ENCODE measurements at regions not wholly inside any gene's neighbourhood (a gene's known extent, or its start where the extent isn't known, plus 50 kb on each side); places are given as distances from the start of the nearest gene placed in this dataset.

GRCh38 chr18:57278933-57279332 is 73.4 kb upstream of the ST8SIA3 start:
- no peak for DNase-seq
- Histone ChIP-seq H3K27me3 (no peaks in the 10 kb centered on the region), H3K9me3 (no peaks in the 10 kb centered on the region)

GRCh38 chr18:57281519-57281918 is 70.8 kb upstream of the ST8SIA3 start:
- H3K9me3 ChIP-seq, result no peaks in the 10 kb centered on the region
- no peaks in the 10 kb centered on the region for H3K36me3 ChIP-seq
- DNase-seq, result no peak
- H3K27me3 ChIP-seq, result no peaks in the 10 kb centered on the region
- no peak overlapping the region for H3K4me3 ChIP-seq

More at GRCh38 chr18:57278933-57279332, 73.4 kb upstream of the ST8SIA3 start:
- Histone ChIP-seq H3K4me3 (no peak overlapping the region), H3K36me3 (no peaks in the 10 kb centered on the region)

GRCh38 chr18:57286949-57287348 is 65.4 kb upstream of the ST8SIA3 start:
- H3K4me3 ChIP-seq, result no peak overlapping the region
- no peaks in the 10 kb centered on the region for H3K9me3 ChIP-seq
- no peak for DNase-seq
- no peaks in the 10 kb centered on the region for H3K36me3 ChIP-seq
- no peaks in the 10 kb centered on the region for H3K27me3 ChIP-seq

GRCh38 chr18:57287766-57288165 is 64.6 kb upstream of the ST8SIA3 start:
- H3K4me3 ChIP-seq, result no peak overlapping the region
- no peaks in the 10 kb centered on the region for H3K36me3 ChIP-seq
- no peaks in the 10 kb centered on the region for H3K9me3 ChIP-seq
- no peak for DNase-seq
- no peaks in the 10 kb centered on the region for H3K27me3 ChIP-seq

GRCh38 chr18:57294547-57294946 is 57.8 kb upstream of the ST8SIA3 start:
- Histone ChIP-seq H3K4me3 (no peak overlapping the region), H3K36me3 (no peaks in the 10 kb centered on the region), H3K9me3 (no peaks in the 10 kb centered on the region), H3K27me3 (no peaks in the 10 kb centered on the region)
- DNase-seq, result no peak

- DNase-seq, result no peak
- H3K9me3 ChIP-seq, result no peaks in the 10 kb centered on the region
- H3K4me3 ChIP-seq, result no peak overlapping the region
- no peaks in the 10 kb centered on the region for H3K36me3 ChIP-seq
- no peaks in the 10 kb centered on the region for H3K27me3 ChIP-seq
These were observed 56.0 kb upstream of the ST8SIA3 start for GRCh38 chr18:57296336-57296735.

GRCh38 chr18:57297306-57297705 is 55.1 kb upstream of the ST8SIA3 start:
- DNase-seq, result no peak
- Histone ChIP-seq H3K9me3 (no peaks in the 10 kb centered on the region), H3K4me3 (no peak overlapping the region), H3K36me3 (no peaks in the 10 kb centered on the region), H3K27me3 (no peaks in the 10 kb centered on the region; the same call in 1 of the 2 replicates)

GRCh38 chr18:57299931-57300330 is 52.4 kb upstream of the ST8SIA3 start:
- DNase-seq, result no peak
- no peaks in the 10 kb centered on the region for H3K9me3 ChIP-seq
- H3K36me3 ChIP-seq, result no peaks in the 10 kb centered on the region

GRCh38 chr18:57301573-57302559 is 50.5 kb upstream of the ST8SIA3 start:
- Histone ChIP-seq H3K27me3 (no peaks in the 10 kb centered on the region; the same call in 1 of the 2 replicates), H3K4me3 (no peak overlapping the region), H3K36me3 (no peaks in the 10 kb centered on the region), H3K9me3 (no peaks in the 10 kb centered on the region)
- DNase-seq, result no peak

More at GRCh38 chr18:57299931-57300330, 52.4 kb upstream of the ST8SIA3 start:
- H3K4me3 ChIP-seq, result no peak overlapping the region
- no peaks in the 10 kb centered on the region; the same call in 1 of the 2 replicates for H3K27me3 ChIP-seq

Data from MG63 (cell line).